AG20443 (cell line): ENCODE measurements at regions not wholly inside any gene's neighbourhood (a gene's known extent, or its start where the extent isn't known, plus 50 kb on each side); places are given as distances from the start of the nearest gene placed in this dataset.
"Not testable (repeated sequence)": the region's sequence is repeated elsewhere in the genome, so short reads cannot be mapped to it uniquely, and the experiment has no call there.

Experiments used
- DNase-seq: peaks from one replicate; pipeline ENCODE4 v3.0.0; 2012; ENCODE audit warnings: low spot score, mixed read lengths

GRCh38 chr3:81186412-81186811, 575.0 kb downstream of the GBE1 start:
- no peak for DNase-seq

GRCh38 chr3:81182086-81182875, 579.2 kb downstream of the GBE1 start:
- DNase-seq: not testable (repeated sequence)

DNA sequence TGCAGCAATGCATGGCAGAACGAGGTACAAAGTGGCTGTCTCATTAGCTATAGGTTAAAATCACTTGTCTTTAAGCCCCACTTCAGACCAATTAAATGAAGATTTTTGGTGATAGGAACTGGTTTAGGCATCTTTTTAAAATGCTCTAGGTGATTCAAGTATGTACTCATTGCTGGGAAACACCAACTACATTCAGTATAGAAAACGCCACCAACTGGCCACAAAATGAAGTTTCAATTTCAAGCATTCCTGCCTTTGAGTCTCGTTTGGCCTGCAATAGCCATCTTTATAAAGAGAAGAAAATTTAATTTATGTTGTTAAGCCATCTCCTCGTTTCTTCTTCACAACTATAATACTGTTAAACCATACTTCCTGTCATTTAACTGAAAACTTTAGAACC, 587.9 kb downstream of the GBE1 start:
- DNase-seq: no peak

DNA sequence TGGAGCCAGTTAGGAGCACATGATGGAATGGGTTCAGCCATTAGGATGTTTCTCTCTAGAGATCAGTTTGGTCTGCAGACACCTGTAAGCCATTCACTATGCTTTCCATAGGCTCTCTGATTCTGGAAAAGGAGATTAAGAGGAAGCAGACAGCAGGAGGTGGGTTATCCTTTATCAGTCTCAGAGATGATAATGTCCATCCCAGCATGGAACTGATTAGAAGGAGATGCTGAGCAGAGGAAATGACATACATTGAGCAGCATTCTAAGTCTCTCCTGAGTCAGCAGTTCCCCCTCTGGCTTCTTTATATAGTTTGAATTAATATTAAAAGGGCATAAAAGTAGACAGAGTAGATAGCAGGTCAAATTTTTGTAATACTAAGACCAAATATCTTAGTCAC, 591.1 kb downstream of the GBE1 start:
- no peak for DNase-seq

DNA sequence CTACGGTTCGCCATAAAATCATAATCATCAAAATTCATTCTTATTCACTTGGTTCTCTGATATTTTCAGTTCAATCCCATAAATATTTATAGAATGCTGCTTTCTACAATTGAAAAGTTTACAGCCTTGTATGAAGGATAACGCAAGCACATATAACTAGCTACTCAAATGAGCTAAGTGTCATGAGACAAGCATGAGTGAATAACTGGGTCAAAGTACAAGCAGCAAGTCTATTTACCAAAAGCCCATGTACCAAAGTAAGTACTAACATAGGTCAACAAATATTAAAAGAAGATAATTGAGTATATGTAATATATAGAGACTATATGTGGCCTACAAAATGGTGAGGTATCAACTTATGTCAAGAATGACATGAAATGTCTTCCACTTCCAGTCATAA, 596.6 kb downstream of the GBE1 start:
- no peak for DNase-seq

DNA sequence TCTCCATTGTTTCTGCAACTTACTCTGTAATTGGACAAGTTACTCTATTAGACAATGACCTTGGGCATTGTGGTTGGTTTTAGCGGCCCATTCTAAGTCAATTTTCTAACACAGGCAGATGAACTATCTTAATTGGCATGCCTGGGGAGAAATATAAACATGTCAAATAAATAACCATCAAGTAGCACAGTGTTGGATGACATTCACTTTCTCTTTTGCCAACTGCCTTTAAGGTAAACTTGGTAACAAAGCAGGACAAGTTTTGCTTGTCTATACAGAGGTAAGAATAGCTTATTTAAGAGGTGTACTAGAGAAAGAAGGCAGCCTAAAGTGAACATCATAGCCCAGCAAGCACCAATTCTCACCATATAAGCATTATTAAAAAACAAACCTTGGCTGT, 599.6 kb downstream of the GBE1 start:
- DNase-seq: no peak

DNA sequence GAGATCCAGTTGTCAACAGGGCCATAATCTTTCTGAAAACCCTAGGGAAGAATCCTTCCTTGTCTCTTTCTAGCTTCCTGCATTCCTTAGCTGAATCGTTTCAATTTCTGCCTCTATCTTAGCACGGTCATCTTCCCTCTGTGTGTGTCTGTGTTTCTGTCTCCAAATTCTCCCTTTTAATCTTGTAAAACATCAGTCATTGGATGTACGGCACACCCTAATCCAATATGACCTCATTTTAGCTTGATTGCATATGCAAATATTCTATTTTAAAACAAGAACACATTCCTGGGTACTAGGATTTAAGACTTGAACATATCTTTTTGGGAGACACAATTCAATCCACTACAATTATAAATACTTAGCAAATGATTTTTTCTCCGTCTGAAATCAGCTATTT, 600.3 kb downstream of the GBE1 start:
- no peak for DNase-seq

DNA sequence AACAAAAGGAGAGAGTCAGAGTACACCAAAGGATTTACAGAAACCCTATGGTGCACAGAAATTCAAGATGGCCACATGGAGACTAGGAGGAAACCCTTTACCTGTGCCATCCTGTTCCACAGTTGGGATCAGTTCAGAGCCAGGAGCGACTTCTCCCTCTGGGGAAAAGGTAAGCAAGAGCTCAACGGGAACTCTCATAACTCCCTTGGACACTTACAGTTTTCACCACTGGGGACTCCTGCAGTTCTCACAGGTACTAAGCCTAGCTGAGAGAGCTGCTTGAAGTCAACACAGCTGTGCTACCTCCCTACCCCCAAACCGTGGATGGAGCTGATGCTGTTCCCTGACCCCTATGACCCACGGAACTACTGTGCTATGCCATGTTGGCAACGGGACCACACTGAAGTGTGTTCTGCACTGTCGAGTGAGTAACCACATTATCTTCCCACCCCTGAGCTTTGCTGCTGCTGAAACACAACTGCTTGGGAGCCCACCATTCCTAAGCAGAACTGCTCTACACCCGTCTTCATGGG, 606.8 kb downstream of the GBE1 start:
- peak; percentile 3 for DNase-seq

DNA sequence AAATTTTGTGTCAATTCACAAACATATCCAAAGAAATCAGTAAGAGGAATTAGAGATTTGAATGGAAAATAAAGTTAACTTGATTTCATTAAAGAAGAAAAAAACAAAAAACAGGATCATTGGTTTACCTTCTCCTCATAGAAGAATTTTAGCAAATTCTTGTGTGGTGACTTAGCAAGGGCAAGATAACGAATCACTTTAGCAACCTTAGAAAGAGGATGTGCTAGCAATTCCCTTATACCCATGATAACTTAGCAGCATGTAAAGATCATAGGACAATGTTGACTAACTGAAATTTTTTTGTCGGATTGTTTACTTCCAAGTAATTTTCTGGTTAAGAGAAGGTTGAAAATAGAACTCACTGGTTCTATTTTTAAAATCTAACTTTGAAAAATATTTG, 609.3 kb downstream of the GBE1 start:
- no peak for DNase-seq

DNA sequence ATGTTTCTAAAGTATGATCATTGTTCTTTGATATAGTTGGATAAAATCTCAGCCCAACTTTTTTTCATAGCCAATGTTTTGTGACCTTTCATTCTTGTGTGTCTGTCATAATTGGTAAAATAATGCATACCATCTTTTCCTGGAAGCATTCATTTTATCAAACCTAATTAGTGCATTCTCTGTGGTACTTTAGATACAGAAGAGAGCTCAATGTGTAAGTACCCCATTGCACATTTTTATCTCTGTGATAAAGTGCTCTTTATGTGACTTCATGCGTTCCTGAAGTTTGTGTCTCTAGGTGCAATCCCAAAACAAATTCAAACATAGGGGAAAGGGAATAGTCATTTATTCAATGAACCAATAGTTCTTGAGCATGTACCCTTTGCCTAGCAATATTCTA, 628.5 kb downstream of the GBE1 start:
- no peak for DNase-seq

DNA sequence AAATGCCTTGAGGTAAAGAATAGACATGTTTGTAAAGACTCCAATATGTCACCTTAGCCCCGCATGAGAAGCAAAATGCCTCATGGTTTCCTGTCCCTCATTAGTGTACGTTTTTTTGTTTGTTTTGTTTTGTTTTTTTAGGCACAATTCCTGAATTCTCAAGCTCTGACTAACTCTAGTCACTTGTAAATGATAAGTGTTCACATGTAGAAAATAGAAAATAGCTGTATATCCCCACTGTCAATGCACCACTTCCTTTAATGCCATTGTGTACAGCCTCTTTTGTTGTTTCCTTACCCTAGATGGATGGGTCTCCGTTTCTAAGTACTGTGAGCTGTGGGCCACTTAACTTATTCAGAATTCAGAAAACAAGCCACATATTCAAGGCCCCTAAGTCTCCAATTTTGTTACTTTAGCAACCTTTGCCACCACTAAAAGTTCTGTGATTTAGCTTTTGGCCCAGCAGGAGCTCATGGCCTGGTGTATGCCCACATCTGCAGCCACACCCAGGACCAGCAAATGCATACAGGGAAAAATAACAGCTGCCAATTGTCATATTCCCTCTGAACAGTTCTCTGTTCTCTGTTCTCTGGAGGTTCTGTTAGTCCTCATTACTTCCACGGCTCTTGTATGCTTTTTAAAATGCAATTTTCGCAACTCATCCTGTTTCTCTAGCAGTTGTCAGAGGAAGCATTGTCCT, 655.5 kb downstream of the GBE1 start:
- DNase-seq: no peak

GRCh38 chr3:81105206-81105605, 656.2 kb downstream of the GBE1 start:
- no peak for DNase-seq

GRCh38 chr3:81097889-81098288, 663.6 kb downstream of the GBE1 start:
- DNase-seq: no peak

DNA sequence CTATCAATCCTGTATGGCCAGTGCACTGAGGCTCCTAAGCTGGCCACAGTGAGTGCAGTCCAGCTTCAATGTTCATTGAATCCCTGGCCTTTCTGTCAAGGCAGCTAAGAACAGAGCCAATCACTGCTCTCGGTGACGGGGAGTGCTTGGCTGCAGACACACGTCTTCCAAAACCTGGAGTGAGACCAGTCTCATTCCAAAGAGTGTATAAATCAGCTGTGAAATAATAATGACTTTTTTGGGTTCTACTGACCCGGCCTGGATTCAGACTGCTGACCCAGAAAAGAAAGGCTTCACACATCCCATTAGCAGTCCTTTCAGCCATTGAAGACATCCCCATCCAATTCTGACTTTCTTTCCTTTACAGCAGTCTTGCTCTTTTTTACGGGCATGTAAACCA, 665.5 kb downstream of the GBE1 start:
- DNase-seq: no peak

GRCh38 chr3:81094986-81095385, 666.5 kb downstream of the GBE1 start:
- DNase-seq: no peak

GRCh38 chr3:81087607-81088006, 673.8 kb downstream of the GBE1 start:
- DNase-seq: no peak

- no peak for DNase-seq
Observed at GRCh38 chr3:81086348-81086747, 675.1 kb downstream of the GBE1 start.

- no peak for DNase-seq
Observed at GRCh38 chr3:81080608-81081007, 680.8 kb downstream of the GBE1 start.

DNA sequence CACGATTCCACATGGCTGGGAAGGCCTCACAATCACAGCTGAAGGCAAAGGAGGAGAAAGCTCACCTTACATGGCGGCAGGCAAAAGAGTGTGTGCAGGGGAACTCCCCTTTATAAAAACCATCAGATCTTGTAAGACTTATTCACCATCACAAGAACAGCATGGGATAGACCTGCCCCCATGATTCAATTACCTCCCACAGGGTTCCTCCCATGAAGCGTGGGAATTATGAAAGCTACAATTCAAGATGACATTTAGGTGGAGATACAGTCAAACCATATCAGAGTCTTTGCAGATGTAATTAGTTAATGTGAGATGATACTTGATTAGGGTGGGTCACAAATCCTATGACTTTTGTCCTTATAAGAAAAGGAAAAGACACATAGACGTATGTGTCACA, 688.9 kb downstream of the GBE1 start:
- no peak for DNase-seq

GRCh38 chr3:81068546-81068945, 692.9 kb downstream of the GBE1 start:
- no peak for DNase-seq

DNA sequence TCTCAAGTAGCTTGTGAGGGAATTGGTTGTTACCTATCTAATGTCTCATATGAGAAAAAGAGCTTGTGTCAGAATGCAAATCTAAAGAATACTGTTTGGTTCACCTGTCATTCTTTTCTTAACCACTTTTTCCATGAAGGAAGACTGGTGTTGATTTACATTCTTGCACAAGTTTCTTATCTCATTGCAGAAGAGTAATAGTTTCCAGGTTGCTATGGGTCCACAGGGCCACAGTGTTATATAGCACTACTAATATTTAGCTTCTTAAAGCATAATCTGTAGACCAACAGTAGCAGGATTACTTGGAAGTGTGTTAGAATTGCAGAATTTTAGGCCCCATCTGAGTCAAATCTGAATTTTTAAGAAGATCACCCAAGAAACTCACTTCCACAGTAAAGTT, 697.5 kb downstream of the GBE1 start:
- no peak for DNase-seq

GRCh38 chr3:81051133-81051532, 710.3 kb downstream of the GBE1 start:
- DNase-seq: not testable (repeated sequence)

GRCh38 chr3:81048058-81048665, 713.3 kb downstream of the GBE1 start:
- no peak for DNase-seq
